NCI-H1092 treated with DMSO at 0.1 percent for 48 hours (cell line): ENCODE measurements at regions not wholly inside any gene's neighbourhood (a gene's known extent, or its start where the extent isn't known, plus 50 kb on each side); places are given as distances from the start of the nearest gene placed in this dataset.
A peak's percentile ranks its signal among the peaks of the same experiment; 100 is the strongest.

ENCODE experiments used
- DNase-seq: peaks from one replicate; lab custom pipeline; 2025; lab: John Stamatoyannopoulos, UW

GRCh38 chr5:74123929-74124328 is 497.9 kb downstream of the ARHGEF28 start:
- DNase-seq = no peak

GRCh38 chr5:74122979-74123590 is 497.1 kb downstream of the ARHGEF28 start:
- DNase-seq = peak; percentile 44

- no peak for DNase-seq
These were observed 496.2 kb downstream of the ARHGEF28 start for GRCh38 chr5:74122175-74122574.

GRCh38 chr5:74120585-74120984 is 494.6 kb downstream of the ARHGEF28 start:
- DNase-seq = no peak

- DNase-seq = no peak
These were observed 492.1 kb downstream of the ARHGEF28 start for GRCh38 chr5:74118071-74118470.

- no peak for DNase-seq
These were observed 491.0 kb downstream of the ARHGEF28 start for GRCh38 chr5:74116984-74117383.

GRCh38 chr5:74116266-74116665 is 490.3 kb downstream of the ARHGEF28 start:
- no peak for DNase-seq

GRCh38 chr5:74113927-74114326 is 487.9 kb downstream of the ARHGEF28 start:
- no peak for DNase-seq

- no peak for DNase-seq
These were observed 487.2 kb downstream of the ARHGEF28 start for GRCh38 chr5:74113196-74113540.

GRCh38 chr5:74112372-74113195 is 486.6 kb downstream of the ARHGEF28 start:
- DNase-seq = no peak

- DNase-seq = no peak
These were observed 485.8 kb downstream of the ARHGEF28 start for GRCh38 chr5:74111764-74112163.

- no peak for DNase-seq
These were observed 483.3 kb downstream of the ARHGEF28 start for GRCh38 chr5:74109344-74109743.

GRCh38 chr5:74107899-74108298 is 481.9 kb downstream of the ARHGEF28 start:
- DNase-seq = no peak

GRCh38 chr5:74105126-74105780 is 479.3 kb downstream of the ARHGEF28 start:
- no peak for DNase-seq

- no peak for DNase-seq
These were observed 477.4 kb downstream of the ARHGEF28 start for GRCh38 chr5:74103131-74104023.

- DNase-seq = no peak
These were observed 474.3 kb downstream of the ARHGEF28 start for GRCh38 chr5:74100268-74100665.

GRCh38 chr5:74099538-74100267 is 473.7 kb downstream of the ARHGEF28 start:
- DNase-seq = no peak

GRCh38 chr5:74098941-74099340 is 472.9 kb downstream of the ARHGEF28 start:
- no peak for DNase-seq

GRCh38 chr5:74098456-74098855 is 472.5 kb downstream of the ARHGEF28 start:
- DNase-seq = no peak

GRCh38 chr5:74096325-74096724 is 470.3 kb downstream of the ARHGEF28 start:
- DNase-seq = no peak

GRCh38 chr5:74095871-74096270 is 469.9 kb downstream of the ARHGEF28 start:
- DNase-seq = no peak

- no peak for DNase-seq
These were observed 468.7 kb downstream of the ARHGEF28 start for GRCh38 chr5:74094782-74095108.
